GM19238 (cell line): ENCODE measurements at regions not wholly inside any gene's neighbourhood (a gene's known extent, or its start where the extent isn't known, plus 50 kb on each side); places are given as distances from the start of the nearest gene placed in this dataset.

Experiments
- DNase-seq: peaks from one replicate; pipeline ENCODE4 v3.0.0; 2011; ENCODE audit warnings: low spot score; ENCODE audit not compliant: insufficient read length

- no peak for DNase-seq
These were observed 139.8 kb downstream of the HNMT start for GRCh38 chr2:138104071-138104470.

- no peak for DNase-seq
These were observed 141.1 kb downstream of the HNMT start for GRCh38 chr2:138105358-138105757.

GRCh38 chr2:138106606-138107005 lies 142.3 kb downstream of the HNMT start:
- DNase-seq = no peak

- no peak for DNase-seq
These were observed 143.0 kb downstream of the HNMT start for GRCh38 chr2:138107288-138107687.

- DNase-seq = no peak
These were observed 146.3 kb downstream of the HNMT start for GRCh38 chr2:138110453-138111083.

GRCh38 chr2:138112536-138112935 lies 148.3 kb downstream of the HNMT start:
- DNase-seq = no peak

GRCh38 chr2:138113871-138114525 lies 149.7 kb downstream of the HNMT start:
- DNase-seq = no peak

GRCh38 chr2:138115666-138116065 lies 151.4 kb downstream of the HNMT start:
- DNase-seq = no peak

GRCh38 chr2:138116456-138116855 lies 152.2 kb downstream of the HNMT start:
- no peak for DNase-seq

GRCh38 chr2:138121666-138122661 lies 157.7 kb downstream of the HNMT start:
- no peak for DNase-seq

GRCh38 chr2:138122891-138123290 lies 158.6 kb downstream of the HNMT start:
- no peak for DNase-seq

- DNase-seq = no peak
These were observed 159.5 kb downstream of the HNMT start for GRCh38 chr2:138123741-138124140.

GRCh38 chr2:138124521-138124920 lies 160.2 kb downstream of the HNMT start:
- DNase-seq = no peak

- no peak for DNase-seq
These were observed 161.3 kb downstream of the HNMT start for GRCh38 chr2:138125306-138126288.

GRCh38 chr2:138132108-138132507 lies 167.8 kb downstream of the HNMT start:
- no peak for DNase-seq

GRCh38 chr2:138137949-138138348 lies 173.7 kb downstream of the HNMT start:
- DNase-seq = no peak

GRCh38 chr2:138147796-138148195 lies 183.5 kb downstream of the HNMT start:
- DNase-seq = no peak

GRCh38 chr2:138155304-138155703 lies 191.0 kb downstream of the HNMT start:
- DNase-seq = no peak

GRCh38 chr2:138157372-138157771 lies 193.1 kb downstream of the HNMT start:
- no peak for DNase-seq

GRCh38 chr2:138170485-138170884 lies 206.2 kb downstream of the HNMT start:
- no peak for DNase-seq

- no peak for DNase-seq
These were observed 207.0 kb downstream of the HNMT start for GRCh38 chr2:138171244-138171643.
